ENCODE measurements at regions not wholly inside any gene's neighbourhood (a gene's known extent, or its start where the extent isn't known, plus 50 kb on each side); places are given as distances from the start of the nearest gene placed in this dataset.

GRCh38 chr12:111076611-111077451, 156.5 kb upstream of the MYL2 start:
- DNase-seq (ENCODE audit: low read depth in 2 of 2) = no peak

GRCh38 chr12:111076199-111076598, 155.8 kb upstream of the MYL2 start:
- no peak for DNase-seq (ENCODE audit: low read depth in 2 of 2)

- DNase-seq (ENCODE audit: low read depth in 2 of 2) = no peak
Observed at GRCh38 chr12:111074965-111075364, 154.6 kb upstream of the MYL2 start.

GRCh38 chr12:111074559-111074958, 154.2 kb upstream of the MYL2 start:
- no peak for DNase-seq (ENCODE audit: low read depth in 2 of 2)

- DNase-seq (ENCODE audit: low read depth in 2 of 2) = no peak
Observed at GRCh38 chr12:111073370-111073769, 153.0 kb upstream of the MYL2 start.

- no peak for DNase-seq (ENCODE audit: low read depth in 2 of 2)
Observed at GRCh38 chr12:111072299-111072698, 151.9 kb upstream of the MYL2 start.

GRCh38 chr12:111069886-111070285, 149.5 kb upstream of the MYL2 start:
- DNase-seq (ENCODE audit: low read depth in 2 of 2) = no peak

GRCh38 chr12:111068290-111068689, 147.9 kb upstream of the MYL2 start:
- DNase-seq (ENCODE audit: low read depth in 2 of 2) = no peak

- no peak for DNase-seq (ENCODE audit: low read depth in 2 of 2)
Observed at GRCh38 chr12:111067498-111067897, 147.1 kb upstream of the MYL2 start.

- DNase-seq (ENCODE audit: low read depth in 2 of 2) = no peak
Observed at GRCh38 chr12:111066744-111067437, 146.5 kb upstream of the MYL2 start.

GRCh38 chr12:111064982-111065381, 144.6 kb upstream of the MYL2 start:
- DNase-seq (ENCODE audit: low read depth in 2 of 2) = no peak

GRCh38 chr12:111064154-111064553, 143.8 kb upstream of the MYL2 start:
- no peak for DNase-seq (ENCODE audit: low read depth in 2 of 2)

GRCh38 chr12:111063295-111064026, 143.1 kb upstream of the MYL2 start:
- DNase-seq (ENCODE audit: low read depth in 2 of 2) = no peak

GRCh38 chr12:111057701-111058425, 137.5 kb upstream of the MYL2 start:
- no peak for DNase-seq (ENCODE audit: low read depth in 2 of 2)

GRCh38 chr12:111056618-111057521, 136.5 kb upstream of the MYL2 start:
- DNase-seq (ENCODE audit: low read depth in 2 of 2) = peak; percentile 50 to 51

GRCh38 chr12:111055181-111055880, 135.0 kb upstream of the MYL2 start:
- DNase-seq (ENCODE audit: low read depth in 2 of 2) = no peak

GRCh38 chr12:111048991-111049390, 128.6 kb upstream of the MYL2 start:
- DNase-seq (ENCODE audit: low read depth in 2 of 2) = no peak

- no peak for DNase-seq (ENCODE audit: low read depth in 2 of 2)
Observed at GRCh38 chr12:111046896-111047295, 126.5 kb upstream of the MYL2 start.

- DNase-seq (ENCODE audit: low read depth in 2 of 2) = no peak
Observed at GRCh38 chr12:111045941-111046340, 125.6 kb upstream of the MYL2 start.

- DNase-seq (ENCODE audit: low read depth in 2 of 2) = no peak
Observed at GRCh38 chr12:111041091-111041490, 120.7 kb upstream of the MYL2 start.
